NCI-H2081 (cell line): ENCODE measurements at regions not wholly inside any gene's neighbourhood (a gene's known extent, or its start where the extent isn't known, plus 50 kb on each side); places are given as distances from the start of the nearest gene placed in this dataset.

Experiments
- DNase-seq, 2 experiments: peaks; one replicate each; lab custom pipeline; 2025; lab: John Stamatoyannopoulos, UW

DNA sequence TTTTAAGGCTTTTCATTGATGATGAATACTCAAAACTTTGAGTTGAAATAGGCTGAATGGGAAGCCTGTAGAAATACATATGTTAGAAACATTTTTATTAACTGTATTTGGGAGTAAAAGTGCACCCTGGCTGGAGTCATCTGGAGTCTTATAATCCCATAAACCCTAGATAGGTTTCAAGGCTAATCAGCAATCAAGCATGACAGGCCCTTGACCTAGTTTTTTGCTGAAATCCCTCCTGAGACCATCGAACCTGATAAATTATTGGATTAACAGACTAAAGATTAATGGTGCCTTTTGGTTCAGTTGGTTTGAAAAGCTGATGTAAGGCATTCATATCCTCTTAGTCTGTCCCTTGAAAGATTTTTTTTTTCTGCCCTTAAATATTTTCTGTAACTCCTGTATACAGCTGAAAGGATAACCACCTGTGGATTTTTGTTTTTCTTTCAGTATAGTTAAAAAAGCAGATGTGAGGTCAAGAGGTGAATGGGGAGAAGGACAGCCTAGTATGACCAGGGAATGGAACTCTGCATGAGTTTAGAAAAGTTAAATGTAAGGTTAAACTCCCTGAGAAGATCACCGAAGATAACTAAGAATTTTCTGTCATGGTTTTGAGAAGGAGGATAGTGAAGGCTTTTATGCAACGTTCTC is 69.4 kb upstream of the STXBP5L start:
- DNase-seq = no peak

DNA sequence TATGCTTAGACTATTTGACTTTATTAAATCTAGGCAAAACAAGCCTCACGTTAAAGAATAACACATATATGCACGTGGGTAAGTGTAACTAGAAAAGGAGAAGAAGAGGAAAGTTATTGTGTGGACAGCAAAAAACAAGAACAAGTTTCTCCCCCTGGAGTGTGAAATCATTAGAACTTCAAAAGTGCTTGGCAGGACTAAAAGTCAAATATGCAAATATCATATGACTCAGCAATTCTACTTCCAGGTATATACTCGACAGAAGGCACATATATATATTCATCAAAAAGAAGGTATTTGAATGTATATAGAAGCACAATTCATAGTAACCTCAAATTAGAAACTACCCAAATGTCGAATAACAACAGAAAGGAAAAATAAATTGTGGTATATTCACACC is 68.9 kb upstream of the STXBP5L start:
- no peak for DNase-seq

DNA sequence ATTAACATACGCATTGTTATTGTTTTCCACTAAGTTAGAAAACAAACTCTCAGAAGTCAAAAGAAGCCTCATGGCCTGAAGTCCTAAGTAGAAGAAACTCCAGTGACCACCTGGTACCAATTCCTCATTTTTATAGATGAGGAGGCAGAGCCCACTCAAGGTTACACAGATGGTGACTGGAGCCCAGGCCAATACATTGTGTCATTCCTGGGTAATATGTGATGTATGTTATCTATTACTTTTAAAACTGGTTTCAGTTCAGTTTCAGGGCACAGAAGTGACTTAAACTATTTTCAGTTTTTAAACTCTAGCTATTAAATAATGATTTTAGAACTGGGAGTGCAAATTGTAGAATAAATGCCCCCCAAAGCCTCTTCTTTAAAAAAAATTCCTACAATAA is 66.7 kb upstream of the STXBP5L start:
- no peak for DNase-seq

DNA sequence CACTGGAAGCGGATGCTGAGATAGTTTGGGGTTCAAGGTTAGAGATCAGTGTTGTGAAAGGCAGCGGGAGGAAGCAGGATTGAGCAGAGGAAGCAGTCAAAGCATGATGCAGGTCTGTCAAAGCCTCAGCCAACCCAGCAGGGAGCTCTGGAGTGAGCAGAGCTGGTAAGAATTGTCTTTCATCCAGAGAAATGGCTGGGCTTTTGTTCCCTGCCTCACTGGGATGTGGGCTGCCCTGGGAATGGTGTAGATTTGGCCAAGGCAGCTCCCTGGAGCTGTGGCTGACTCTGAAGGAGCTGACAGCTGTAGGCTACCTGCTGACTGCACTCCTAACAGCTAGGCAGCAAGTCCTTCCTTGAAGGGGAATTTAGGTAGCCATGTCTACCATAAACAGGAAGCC is 61.9 kb upstream of the STXBP5L start:
- DNase-seq = no peak

DNA sequence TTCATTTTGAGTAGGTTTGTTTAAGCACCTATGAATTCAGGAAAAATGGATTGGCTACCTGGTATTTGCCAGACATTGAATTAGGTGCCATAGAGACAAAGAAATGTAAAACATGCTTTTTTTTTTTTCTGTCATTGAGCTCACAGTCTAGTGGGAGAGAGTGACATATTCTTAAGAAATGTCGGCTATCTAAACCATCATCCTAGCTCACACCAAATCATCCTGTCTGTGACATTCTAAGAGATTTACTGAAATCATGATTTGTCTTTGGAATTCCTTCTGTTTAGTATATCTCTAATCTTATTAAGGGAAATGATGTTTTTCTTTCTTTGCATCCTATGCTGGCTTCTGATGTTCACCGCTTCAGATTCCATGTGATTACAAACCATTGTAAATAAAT is 59.5 kb upstream of the STXBP5L start:
- DNase-seq = no peak

DNA sequence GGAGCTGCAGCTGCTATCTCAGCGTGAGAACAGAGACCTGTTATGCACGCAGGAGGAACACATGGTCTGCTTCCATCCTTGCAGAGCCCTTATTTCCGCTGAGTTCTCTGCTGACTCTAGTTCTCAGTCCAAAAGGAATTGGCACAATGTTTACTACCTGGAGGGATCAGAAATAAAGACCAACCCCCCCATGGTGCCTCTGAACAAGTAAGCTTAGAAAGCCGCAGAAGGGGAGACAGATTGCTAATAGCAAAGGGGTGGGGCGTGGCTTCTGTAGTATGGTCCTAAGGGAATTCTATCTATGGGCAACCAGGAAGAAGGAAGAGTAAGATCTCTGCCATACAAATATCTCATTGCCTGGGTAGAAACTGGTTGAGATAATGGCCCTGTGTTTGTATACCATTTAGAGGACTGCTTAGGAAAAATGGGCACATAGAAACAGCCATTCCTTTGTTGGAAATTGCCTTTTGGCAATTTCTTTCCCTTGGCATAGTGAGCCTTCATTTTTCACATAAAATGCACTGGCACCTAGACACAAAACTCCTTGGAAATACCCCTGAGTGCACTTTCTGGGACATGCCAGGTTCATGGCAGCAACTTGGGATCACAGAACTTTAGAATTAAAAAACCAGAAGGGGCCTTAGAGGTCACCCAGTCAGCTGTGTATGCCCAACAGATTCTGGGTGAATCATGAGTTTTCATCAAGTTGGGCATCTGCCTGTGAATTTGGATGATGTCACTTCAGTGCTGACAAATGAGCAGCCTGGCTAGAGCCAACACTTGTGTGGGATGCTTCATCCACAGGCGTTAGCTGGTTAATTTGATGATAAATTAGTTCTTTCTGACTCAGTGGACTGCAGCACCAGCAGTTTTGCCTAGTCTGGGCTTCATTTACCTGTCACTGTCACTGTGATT is 57.4 kb upstream of the STXBP5L start:
- DNase-seq = peak; percentile 64 to 78

DNA sequence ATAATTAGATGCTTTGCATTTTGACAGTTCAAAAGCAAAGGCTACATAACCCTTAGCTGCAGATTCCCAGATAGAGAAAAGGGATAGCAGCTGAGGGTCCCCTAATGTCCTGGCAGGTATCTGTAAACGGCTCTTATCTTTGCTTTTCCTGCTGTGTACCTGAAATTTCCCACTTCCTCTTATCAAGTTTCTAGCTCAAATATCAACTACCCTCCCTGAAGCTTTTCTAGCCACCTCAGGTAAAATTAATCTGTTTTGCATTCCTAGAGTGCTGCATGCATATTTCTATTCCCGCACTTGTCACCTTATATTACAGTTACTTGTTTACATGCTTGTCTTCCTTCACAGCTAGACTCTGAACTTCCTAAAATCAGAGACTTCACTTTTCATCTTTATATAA is 55.6 kb upstream of the STXBP5L start:
- DNase-seq = no peak

DNA sequence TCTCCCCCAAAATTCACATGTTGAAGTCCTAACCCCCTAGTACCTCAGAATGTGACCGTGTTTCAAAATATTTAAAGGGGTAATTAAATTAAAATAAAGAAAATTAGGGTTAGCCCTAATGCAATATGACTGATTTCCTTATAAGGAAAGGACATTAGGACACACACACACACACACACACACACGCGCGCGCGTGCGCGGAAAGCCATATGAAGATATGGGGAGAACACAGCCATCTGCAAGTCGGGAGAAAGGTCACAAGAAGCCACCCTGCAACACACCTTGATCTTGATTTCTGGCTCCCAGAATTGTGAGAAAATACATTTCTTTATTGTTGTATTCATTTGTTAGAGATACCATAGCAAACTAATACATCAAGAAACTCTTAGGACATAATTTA is 54.6 kb upstream of the STXBP5L start:
- no peak for DNase-seq

DNA sequence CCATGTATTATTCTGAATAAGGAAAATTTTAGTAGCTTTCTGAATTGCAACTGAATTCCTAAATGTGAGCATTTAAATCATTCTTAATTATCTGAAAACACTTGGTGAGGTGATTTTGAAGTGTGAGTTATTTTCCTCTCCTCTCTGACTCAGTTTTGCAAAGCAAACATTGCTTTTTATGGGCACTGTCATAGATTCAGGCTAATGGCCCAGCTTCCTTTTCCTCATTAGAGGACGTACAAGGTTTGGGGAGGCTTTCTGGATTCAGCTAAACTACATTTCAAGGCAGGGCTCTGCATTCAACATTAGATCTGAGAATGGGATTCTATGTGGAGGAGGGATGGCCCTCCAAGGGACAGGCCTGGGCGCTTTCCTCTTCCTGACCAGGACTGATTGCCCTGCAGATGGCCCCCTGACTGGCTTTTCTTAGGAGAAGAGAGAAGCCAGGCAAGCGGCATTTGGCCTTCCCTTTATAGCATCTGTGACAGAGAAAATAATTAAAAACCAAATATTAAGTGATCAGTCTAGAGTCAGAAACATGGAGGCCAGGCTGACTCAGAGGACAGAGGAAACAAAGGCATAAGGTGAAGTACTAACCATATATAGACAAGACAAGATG is 53.0 kb upstream of the STXBP5L start:
- DNase-seq = no peak

DNA sequence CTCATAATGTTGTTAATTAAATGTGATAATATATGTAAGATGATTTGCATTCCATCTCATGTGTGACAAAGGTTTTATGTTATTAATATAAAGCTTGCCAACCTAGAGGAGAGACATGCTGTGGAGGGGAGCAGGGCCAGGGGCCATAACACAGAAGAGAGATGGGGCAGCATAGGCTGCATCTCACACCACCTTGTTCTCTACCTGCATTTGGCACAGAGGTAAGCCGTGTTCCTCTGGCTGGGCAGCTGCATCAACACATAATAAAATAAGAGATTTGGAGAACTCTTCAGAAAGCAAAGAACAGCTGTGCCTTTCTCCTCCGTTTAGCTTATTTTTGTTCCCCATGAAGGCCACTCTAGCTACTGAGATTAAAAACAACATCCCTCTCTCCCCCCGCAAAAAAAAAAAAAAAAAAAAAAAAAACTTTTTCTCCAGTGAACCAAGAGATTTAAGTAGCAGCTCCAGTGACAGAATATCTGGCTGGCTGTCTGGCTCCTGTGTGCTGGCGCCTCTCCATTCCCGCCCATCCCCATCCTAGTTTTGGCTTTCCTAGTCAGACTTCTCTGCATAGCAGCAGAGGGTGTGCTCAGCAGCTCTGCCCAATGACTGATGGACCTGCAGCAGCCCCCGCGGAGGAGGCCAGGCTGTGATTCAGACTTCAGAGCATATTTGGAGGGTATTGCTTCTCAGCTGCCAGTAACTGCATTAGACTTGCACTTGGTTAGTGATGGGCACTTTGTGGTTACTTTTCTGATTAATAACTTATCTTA is 52.2 kb upstream of the STXBP5L start:
- DNase-seq = no peak
